SJCRH30 (cell line): ENCODE measurements at regions not wholly inside any gene's neighbourhood (a gene's known extent, or its start where the extent isn't known, plus 50 kb on each side); places are given as distances from the start of the nearest gene placed in this dataset.
"Not testable (repeated sequence)": the region's sequence is repeated elsewhere in the genome, so short reads cannot be mapped to it uniquely, and the experiment has no call there.

Source experiments
- DNase-seq, 2 experiments: peaks; one replicate each; pipeline ENCODE4 v3.0.0-alpha.2; 2015 to 2020
- H3K27ac ChIP-seq: fragments of 250-450 bp; sonication (Bioruptor Pico); 2 replicates; pipeline ENCODE4 v1.5.1; 2020; ENCODE audit warnings: mild to moderate bottlenecking, moderate library complexity
- H3K27me3 ChIP-seq: fragments of 250-450 bp; sonication (Bioruptor Pico); 2 replicates; pipeline ENCODE4 v1.5.1; 2020; ENCODE audit warnings: mild to moderate bottlenecking, moderate library complexity
- H3K36me3 ChIP-seq: fragments of 250-450 bp; sonication (Bioruptor Pico); 2 replicates; pipeline ENCODE4 v1.5.1; 2020; ENCODE audit warnings: mild to moderate bottlenecking, moderate library complexity
- H3K4me1 ChIP-seq: fragments of 250-450 bp; sonication (Bioruptor Pico); 2 replicates; pipeline ENCODE4 v1.5.1; 2020; ENCODE audit warnings: mild to moderate bottlenecking, moderate library complexity
- H3K4me3 ChIP-seq: fragments of 250-450 bp; sonication (Bioruptor Pico); 2 replicates; pipeline ENCODE4 v1.5.1; 2020; ENCODE audit warnings: mild to moderate bottlenecking, moderate library complexity
- H3K9me3 ChIP-seq: fragments of 250-450 bp; sonication (Bioruptor Pico); replicated peaks from 2 replicates; pipeline ENCODE4 v1.5.1; 2020; ENCODE audit warnings: mild to moderate bottlenecking, moderate library complexity

DNA sequence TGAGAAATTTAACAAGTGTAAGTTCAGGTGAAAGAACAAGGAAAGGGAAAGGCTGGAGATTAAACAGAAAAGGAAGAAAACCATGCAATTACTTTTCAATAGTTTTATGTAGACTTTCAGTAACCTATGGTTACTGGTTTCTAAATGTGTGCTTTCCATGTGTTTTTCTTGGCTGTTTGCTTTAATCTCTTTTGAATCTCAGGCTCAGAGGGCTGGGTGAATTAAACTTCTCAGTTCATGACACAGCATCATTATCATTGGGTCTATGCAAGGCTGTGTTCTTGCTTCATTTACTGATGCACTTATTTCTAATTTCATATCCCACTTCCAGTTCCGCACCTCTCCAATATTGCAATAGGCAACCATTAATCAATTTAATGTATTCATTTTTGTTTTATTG is 266.5 kb upstream of the UGT8 start:
- Histone ChIP-seq H3K4me1 (no peaks in the 10 kb centered on the region), H3K27me3 (no peaks in the 10 kb centered on the region; the same call in 1 of the 2 replicates), H3K36me3 (no peaks in the 10 kb centered on the region), H3K4me3 (no peak overlapping the region), H3K27ac (no peak overlapping the region), H3K9me3 (no peaks in the 10 kb centered on the region; the same call in 1 of the 2 replicates)
- DNase-seq: no peak

GRCh38 chr4:114334363-114334762 is 264.2 kb upstream of the UGT8 start:
- not testable (repeated sequence) for H3K36me3 ChIP-seq, H3K9me3 ChIP-seq, H3K27me3 ChIP-seq, DNase-seq, H3K4me1 ChIP-seq, H3K27ac ChIP-seq, H3K4me3 ChIP-seq

- Histone ChIP-seq H3K27ac (no peak overlapping the region), H3K27me3 (no peaks in the 10 kb centered on the region; the same call in 1 of the 2 replicates), H3K36me3 (no peaks in the 10 kb centered on the region), H3K9me3 (no peaks in the 10 kb centered on the region; the same call in 1 of the 2 replicates), H3K4me1 (no peaks in the 10 kb centered on the region), H3K4me3 (no peak overlapping the region)
- DNase-seq: no peak
Observed at GRCh38 chr4:114334884-114335330, 263.7 kb upstream of the UGT8 start.

DNA sequence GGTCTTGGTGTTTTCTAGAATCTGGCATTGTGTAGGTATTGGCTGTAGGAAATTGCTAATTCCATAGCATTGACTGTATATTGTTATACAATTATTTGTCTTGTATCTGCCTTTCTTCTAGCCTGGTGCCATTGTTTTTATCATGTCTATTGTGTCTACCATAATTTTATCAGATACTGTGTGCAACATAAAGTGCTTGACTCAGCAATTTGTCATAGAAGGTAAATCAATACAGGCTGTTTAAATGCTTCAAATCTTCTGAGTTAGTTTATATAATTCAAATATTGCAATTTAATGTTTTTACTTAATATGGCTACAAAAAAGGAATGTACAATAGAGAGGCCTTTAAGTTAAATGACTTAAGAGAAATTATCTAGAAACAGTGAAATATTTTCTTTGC is 263.3 kb upstream of the UGT8 start:
- Histone ChIP-seq H3K9me3 (no peaks in the 10 kb centered on the region; the same call in 1 of the 2 replicates), H3K36me3 (no peaks in the 10 kb centered on the region), H3K4me3 (no peak overlapping the region), H3K4me1 (no peaks in the 10 kb centered on the region), H3K27ac (no peak overlapping the region), H3K27me3 (no peaks in the 10 kb centered on the region; the same call in 1 of the 2 replicates)
- no peak for DNase-seq

- H3K4me1 ChIP-seq: no peaks in the 10 kb centered on the region
- no peak overlapping the region for H3K4me3 ChIP-seq
- H3K36me3 ChIP-seq: no peaks in the 10 kb centered on the region
- H3K27me3 ChIP-seq: no peaks in the 10 kb centered on the region
- no peaks in the 10 kb centered on the region for H3K9me3 ChIP-seq
- DNase-seq: no peak
- no peak overlapping the region for H3K27ac ChIP-seq
Observed at GRCh38 chr4:114343015-114343414, 255.6 kb upstream of the UGT8 start.

- DNase-seq: no peak
- Histone ChIP-seq H3K36me3 (no peaks in the 10 kb centered on the region), H3K4me3 (no peak overlapping the region), H3K27ac (no peak overlapping the region), H3K9me3 (peaks cover 2% of the 10 kb centered on the region; the same call in 1 of the 2 replicates), H3K4me1 (no peaks in the 10 kb centered on the region), H3K27me3 (no peaks in the 10 kb centered on the region)
Observed at GRCh38 chr4:114349543-114350175, 248.9 kb upstream of the UGT8 start.

DNA sequence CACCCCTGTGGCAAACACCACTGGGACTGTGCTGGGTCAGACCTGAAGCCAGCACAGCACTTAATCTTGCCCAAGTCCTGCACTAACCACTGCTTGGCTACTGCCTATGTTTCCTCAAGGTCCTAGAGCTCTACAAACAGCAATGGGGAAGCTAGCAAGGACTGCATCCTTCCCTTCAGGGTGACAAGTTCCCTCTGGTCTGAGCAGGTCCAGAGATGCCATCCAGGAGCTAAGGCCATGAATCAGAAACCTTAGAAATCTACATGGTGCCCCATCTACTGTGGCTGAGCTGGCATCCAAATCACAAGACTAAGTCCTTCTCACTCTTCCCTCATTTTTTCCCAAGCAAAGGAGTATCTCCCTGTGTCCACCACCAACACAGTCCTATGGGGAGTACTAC is 239.7 kb upstream of the UGT8 start:
- Histone ChIP-seq H3K27ac (no peak overlapping the region), H3K4me1 (no peaks in the 10 kb centered on the region), H3K4me3 (no peak overlapping the region), H3K36me3 (no peaks in the 10 kb centered on the region), H3K27me3 (no peaks in the 10 kb centered on the region), H3K9me3 (no peaks in the 10 kb centered on the region; the same call in 1 of the 2 replicates)
- DNase-seq: no peak

GRCh38 chr4:114361249-114361648 is 237.4 kb upstream of the UGT8 start:
- Histone ChIP-seq H3K27ac (no peak overlapping the region), H3K4me1 (peaks cover 3% of the 10 kb centered on the region), H3K27me3 (no peaks in the 10 kb centered on the region), H3K4me3 (no peak overlapping the region), H3K9me3 (no peaks in the 10 kb centered on the region), H3K36me3 (no peaks in the 10 kb centered on the region)
- DNase-seq: no peak

DNA sequence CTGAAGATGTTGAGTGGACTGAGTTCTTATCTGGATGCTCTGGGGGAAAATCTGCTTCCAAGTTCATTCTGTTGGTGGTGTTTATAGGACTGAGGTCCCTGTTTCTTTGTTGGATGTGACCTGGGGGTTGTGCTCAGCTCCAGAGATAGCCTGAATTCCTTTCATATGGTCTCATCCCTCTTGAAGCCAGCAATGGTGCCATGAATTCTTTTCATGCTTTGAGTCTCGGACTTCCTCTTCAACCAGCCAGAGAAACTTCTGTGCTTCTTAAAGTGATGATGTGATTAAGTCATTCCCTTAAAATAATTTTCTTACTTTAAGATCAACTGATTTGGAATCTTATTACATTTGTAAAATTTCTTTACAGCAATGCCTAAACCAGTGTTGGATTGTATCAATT is 233.8 kb upstream of the UGT8 start:
- Histone ChIP-seq H3K27me3 (no peaks in the 10 kb centered on the region), H3K27ac (peak overlapping the region; percentile 20; the same call in 1 of the 2 replicates), H3K4me1 (peaks cover 3% of the 10 kb centered on the region), H3K36me3 (no peaks in the 10 kb centered on the region), H3K9me3 (no peaks in the 10 kb centered on the region), H3K4me3 (no peak overlapping the region)
- DNase-seq: peak in 1 of 2 experiments; percentile 15

- no peaks in the 10 kb centered on the region for H3K9me3 ChIP-seq
- no peak overlapping the region for H3K27ac ChIP-seq
- no peak for DNase-seq
Observed at GRCh38 chr4:114365591-114365990, 233.0 kb upstream of the UGT8 start.

DNA sequence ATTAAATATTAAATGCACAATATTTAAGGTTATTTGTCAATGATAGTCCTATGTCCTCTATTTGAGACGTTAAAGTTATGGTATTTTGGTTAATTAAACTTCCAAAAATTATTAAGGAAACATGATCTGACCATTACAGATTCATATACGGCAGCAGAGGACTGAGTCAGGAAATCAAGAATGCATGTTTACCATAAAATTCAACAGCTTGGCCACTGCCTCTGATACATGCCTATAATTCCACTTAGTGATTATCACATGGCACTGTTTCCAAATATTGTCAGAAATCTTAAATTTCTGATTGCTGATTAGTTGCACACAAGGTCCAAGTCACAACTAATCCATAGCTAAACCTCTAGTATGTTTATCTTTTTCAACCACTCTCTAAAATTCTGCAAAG is 232.2 kb upstream of the UGT8 start:
- no peak for DNase-seq
- no peak overlapping the region for H3K27ac ChIP-seq
- H3K27me3 ChIP-seq: no peaks in the 10 kb centered on the region
- peaks cover 3% of the 10 kb centered on the region for H3K4me1 ChIP-seq
- H3K9me3 ChIP-seq: no peaks in the 10 kb centered on the region
- no peaks in the 10 kb centered on the region for H3K36me3 ChIP-seq
- no peak overlapping the region for H3K4me3 ChIP-seq

More at GRCh38 chr4:114365591-114365990, 233.0 kb upstream of the UGT8 start:
- Histone ChIP-seq H3K4me3 (no peak overlapping the region), H3K4me1 (peaks cover 3% of the 10 kb centered on the region), H3K27me3 (no peaks in the 10 kb centered on the region), H3K36me3 (no peaks in the 10 kb centered on the region)

GRCh38 chr4:114368751-114369150 is 229.9 kb upstream of the UGT8 start:
- Histone ChIP-seq H3K27me3 (no peaks in the 10 kb centered on the region), H3K36me3 (no peaks in the 10 kb centered on the region)
- no peak for DNase-seq

DNA sequence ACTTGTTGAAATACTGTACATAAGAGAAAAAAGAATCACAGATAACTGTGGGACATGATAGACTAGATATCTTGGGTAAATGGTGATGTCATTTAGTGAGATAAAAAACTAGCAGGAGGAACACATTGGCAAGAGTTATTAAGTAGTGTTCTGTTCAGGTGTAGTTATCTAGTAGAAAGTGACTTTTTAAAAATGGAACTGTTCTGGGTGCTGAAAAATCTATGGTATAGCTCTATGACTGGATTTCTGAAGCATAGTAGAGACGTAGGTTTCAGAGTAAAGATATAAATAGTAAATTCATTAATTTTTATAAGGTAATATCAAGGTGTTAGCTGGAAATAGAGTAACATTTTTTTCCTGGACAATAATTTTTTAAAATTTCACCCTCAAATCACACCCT is 225.1 kb upstream of the UGT8 start:
- no peaks in the 10 kb centered on the region for H3K4me1 ChIP-seq
- H3K9me3 ChIP-seq: no peaks in the 10 kb centered on the region

More at GRCh38 chr4:114368751-114369150, 229.9 kb upstream of the UGT8 start:
- peaks cover 3% of the 10 kb centered on the region for H3K4me1 ChIP-seq
- H3K27ac ChIP-seq: no peak overlapping the region
- no peak overlapping the region for H3K4me3 ChIP-seq
- no peaks in the 10 kb centered on the region for H3K9me3 ChIP-seq

DNA sequence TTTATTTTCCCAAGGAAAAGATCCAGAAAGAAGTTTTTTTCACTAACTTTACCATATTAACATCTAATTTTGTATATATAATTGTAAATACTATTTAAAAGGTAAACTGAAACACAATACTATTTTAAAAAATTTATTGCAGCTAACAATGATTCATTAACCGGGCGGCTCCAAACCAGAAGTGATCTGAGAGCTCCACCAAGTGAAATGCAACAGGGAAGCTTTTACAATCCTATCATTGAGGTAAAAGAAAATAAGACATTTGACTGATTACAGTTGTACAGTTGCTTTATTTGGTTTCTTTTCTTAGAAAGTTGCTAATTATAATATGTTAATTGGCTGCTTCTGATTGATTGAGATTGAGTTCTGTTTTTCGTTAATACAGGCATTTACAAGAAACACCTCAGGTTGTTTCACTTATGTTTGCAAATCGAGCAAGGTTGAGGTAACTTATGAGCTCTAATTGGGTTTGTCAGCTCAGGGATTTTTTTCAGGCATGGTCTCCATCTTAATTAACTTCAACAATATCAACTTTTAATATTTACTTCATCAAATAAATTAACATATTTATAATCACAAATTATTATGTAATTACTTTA is 220.2 kb upstream of the UGT8 start:
- H3K4me3 ChIP-seq: no peak overlapping the region
- H3K4me1 ChIP-seq: peaks cover 5% of the 10 kb centered on the region; the same call in 1 of the 2 replicates
- DNase-seq: peak in 1 of 2 experiments; percentile 31
- no peak overlapping the region for H3K27ac ChIP-seq
- no peaks in the 10 kb centered on the region for H3K9me3 ChIP-seq
- H3K27me3 ChIP-seq: no peaks in the 10 kb centered on the region
- no peaks in the 10 kb centered on the region for H3K36me3 ChIP-seq

More for the DNA sequence above, 225.1 kb upstream of the UGT8 start:
- H3K27me3 ChIP-seq: no peaks in the 10 kb centered on the region
- no peak overlapping the region for H3K27ac ChIP-seq
- no peaks in the 10 kb centered on the region for H3K36me3 ChIP-seq
- no peak for DNase-seq
- no peak overlapping the region for H3K4me3 ChIP-seq

GRCh38 chr4:114383067-114383466 is 215.5 kb upstream of the UGT8 start:
- H3K4me3 ChIP-seq: no peak overlapping the region
- no peaks in the 10 kb centered on the region for H3K36me3 ChIP-seq
- no peaks in the 10 kb centered on the region for H3K27me3 ChIP-seq
- H3K4me1 ChIP-seq: peaks cover 14% of the 10 kb centered on the region
- no peak overlapping the region for H3K27ac ChIP-seq
- no peaks in the 10 kb centered on the region for H3K9me3 ChIP-seq
- DNase-seq: no peak
